Smooth muscle cell (in vitro differentiated cells): ENCODE measurements at regions not wholly inside any gene's neighbourhood (a gene's known extent, or its start where the extent isn't known, plus 50 kb on each side); places are given as distances from the start of the nearest gene placed in this dataset.

Experiments used
- DNase-seq: peaks from one replicate; lab custom pipeline; 2025; ENCODE audit not compliant: unreplicated experiment; lab: John Stamatoyannopoulos, UW
- H2AFZ ChIP-seq: fragments of 200-600 bp; sonication (generic); 2 replicates; pipeline ENCODE4 v1.6.0; 2016; ENCODE audit warnings: antibody characterized with exemption, low read depth, mild to moderate bottlenecking
- H3F3A ChIP-seq: fragments of 200-600 bp; sonication (generic); 2 replicates; pipeline ENCODE4 v1.6.0; 2017; ENCODE audit warnings: antibody characterized with exemption, low read depth
- H3K27ac ChIP-seq: fragments of 200-600 bp; sonication (generic); 2 replicates; pipeline ENCODE4 v1.5.1; 2016; ENCODE audit warnings: low read depth, mild to moderate bottlenecking
- H3K27me3 ChIP-seq: fragments of 200-600 bp; sonication (generic); 2 replicates; pipeline ENCODE4 v1.6.1; 2016; ENCODE audit warnings: low read depth, mild to moderate bottlenecking
- H3K36me3 ChIP-seq: fragments of 200-600 bp; sonication (generic); 2 replicates; pipeline ENCODE4 v1.5.1; 2016; ENCODE audit warnings: low read depth
- H3K4me1 ChIP-seq: fragments of 200-600 bp; sonication (generic); 2 replicates; pipeline ENCODE4 v1.5.1; 2016; ENCODE audit warnings: low read depth
- H3K4me2 ChIP-seq: fragments of 200-600 bp; sonication (generic); 2 replicates; pipeline ENCODE4 v1.6.0; 2016; ENCODE audit warnings: mild to moderate bottlenecking
- H3K4me3 ChIP-seq: fragments of 200-600 bp; sonication (generic); 2 replicates; pipeline ENCODE4 v1.5.1; 2016; ENCODE audit warnings: mild to moderate bottlenecking
- H3K79me2 ChIP-seq: fragments of 200-600 bp; sonication (generic); 2 replicates; pipeline ENCODE4 v1.6.0; 2016; ENCODE audit warnings: low read depth, mild to moderate bottlenecking
- H3K9ac ChIP-seq: fragments of 200-600 bp; sonication (generic); 2 replicates; pipeline ENCODE4 v1.6.0; 2016; ENCODE audit warnings: low read depth
- H3K9me3 ChIP-seq: fragments of 200-600 bp; sonication (generic); replicated peaks from 2 replicates; pipeline ENCODE4 v1.5.1; 2016; ENCODE audit warnings: low read depth
- H4K20me1 ChIP-seq: fragments of 200-600 bp; sonication (generic); 2 replicates; pipeline ENCODE4 v1.6.0; 2016; ENCODE audit warnings: low read depth
- WGBS: methylation state at CpG from one replicate; pipeline ENCODE4 v1.1.7; 2016; ENCODE audit warnings: low lambda C conversion rate; 5-methylcytosine and 5-hydroxymethylcytosine counted together
- TF ChIP-seq, protein P1 (sequence below): fragments of 200-600 bp; sonication (generic); IDR thresholded peaks from 2 replicates; pipeline ENCODE4 v1.5.1; 2017; ENCODE audit warnings: borderline replicate concordance, mild to moderate bottlenecking, antibody characterized with exemption; ENCODE audit not compliant: insufficient read depth, poor library complexity, severe bottlenecking

DNA sequence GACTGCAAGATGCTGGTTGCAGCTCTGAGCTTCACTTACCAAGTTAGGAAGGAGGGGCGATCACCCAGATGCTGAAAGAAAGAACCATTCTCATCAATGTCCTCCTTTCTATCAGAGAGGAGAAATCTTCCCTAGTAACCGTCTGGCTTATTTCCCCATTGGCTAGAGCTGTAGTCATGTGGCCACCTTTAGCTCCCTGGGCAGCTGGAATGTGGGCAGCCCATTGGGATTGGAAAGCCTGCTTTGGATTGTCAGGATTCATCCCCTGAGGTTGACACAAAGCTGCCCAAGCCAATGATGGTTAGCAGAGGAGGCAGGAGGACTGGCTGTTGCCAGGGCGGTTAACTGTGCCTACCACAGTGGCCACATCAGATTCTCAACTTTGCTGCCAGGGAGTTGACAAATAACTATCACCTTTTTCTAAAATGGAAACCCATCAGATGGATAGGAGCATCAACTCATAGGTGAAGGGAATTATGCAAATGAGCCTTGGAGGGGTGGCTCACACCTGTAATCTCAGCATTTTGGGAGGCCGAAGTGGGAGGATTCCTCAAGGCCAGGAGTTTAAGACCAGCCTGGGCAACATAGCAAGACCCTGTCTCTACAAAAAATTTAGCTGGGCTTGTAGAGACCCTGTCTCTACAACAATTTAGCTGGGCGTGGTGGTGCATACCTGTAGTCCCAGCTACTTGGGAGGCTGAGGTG is 206.4 kb upstream of the GALNT17 start:
- H2AFZ ChIP-seq: no peak overlapping the region
- no peak overlapping the region for H3K9ac ChIP-seq
- 94% methylated on average over 5 of the region's 5 CpGs for WGBS
- no peaks in the 10 kb centered on the region for H3K4me1 ChIP-seq
- H3K36me3 ChIP-seq: no peaks in the 10 kb centered on the region
- H3K79me2 ChIP-seq: no peaks in the 10 kb centered on the region
- no peaks in the 10 kb centered on the region for H3K27me3 ChIP-seq
- no peaks in the 10 kb centered on the region for H3K9me3 ChIP-seq
- no peaks in the 10 kb centered on the region for H4K20me1 ChIP-seq
- H3K4me3 ChIP-seq: no peak overlapping the region
- TF ChIP-seq, protein P1, sequence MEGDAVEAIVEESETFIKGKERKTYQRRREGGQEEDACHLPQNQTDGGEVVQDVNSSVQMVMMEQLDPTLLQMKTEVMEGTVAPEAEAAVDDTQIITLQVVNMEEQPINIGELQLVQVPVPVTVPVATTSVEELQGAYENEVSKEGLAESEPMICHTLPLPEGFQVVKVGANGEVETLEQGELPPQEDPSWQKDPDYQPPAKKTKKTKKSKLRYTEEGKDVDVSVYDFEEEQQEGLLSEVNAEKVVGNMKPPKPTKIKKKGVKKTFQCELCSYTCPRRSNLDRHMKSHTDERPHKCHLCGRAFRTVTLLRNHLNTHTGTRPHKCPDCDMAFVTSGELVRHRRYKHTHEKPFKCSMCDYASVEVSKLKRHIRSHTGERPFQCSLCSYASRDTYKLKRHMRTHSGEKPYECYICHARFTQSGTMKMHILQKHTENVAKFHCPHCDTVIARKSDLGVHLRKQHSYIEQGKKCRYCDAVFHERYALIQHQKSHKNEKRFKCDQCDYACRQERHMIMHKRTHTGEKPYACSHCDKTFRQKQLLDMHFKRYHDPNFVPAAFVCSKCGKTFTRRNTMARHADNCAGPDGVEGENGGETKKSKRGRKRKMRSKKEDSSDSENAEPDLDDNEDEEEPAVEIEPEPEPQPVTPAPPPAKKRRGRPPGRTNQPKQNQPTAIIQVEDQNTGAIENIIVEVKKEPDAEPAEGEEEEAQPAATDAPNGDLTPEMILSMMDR: no peak
- H3K4me2 ChIP-seq: no peak overlapping the region
- H3F3A ChIP-seq: no peaks in the 10 kb centered on the region
- DNase-seq: no peak
- no peak overlapping the region for H3K27ac ChIP-seq

DNA sequence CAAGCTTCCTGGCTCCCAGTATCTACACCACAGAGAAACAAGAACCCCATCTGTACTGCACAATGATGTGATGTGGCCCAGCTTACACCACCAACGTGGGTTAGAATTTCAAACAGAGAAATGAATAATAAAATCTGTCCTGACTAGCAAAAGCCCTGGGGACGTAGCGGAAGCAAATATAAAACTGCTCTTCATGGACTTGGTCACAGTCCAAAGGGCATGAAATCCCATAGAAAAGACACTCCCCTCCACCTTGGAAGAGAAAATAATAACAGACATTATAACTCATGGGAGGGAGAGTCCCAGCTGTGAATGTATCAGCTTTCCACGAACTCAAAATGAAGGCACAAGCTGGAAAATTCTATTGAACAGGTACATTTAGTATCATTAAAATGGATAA is 205.3 kb upstream of the GALNT17 start:
- Histone ChIP-seq H4K20me1 (no peaks in the 10 kb centered on the region), H3K9ac (no peak overlapping the region), H3K4me1 (no peaks in the 10 kb centered on the region), H3K4me3 (no peak overlapping the region), H3F3A (no peaks in the 10 kb centered on the region), H3K27ac (no peak overlapping the region), H3K27me3 (no peaks in the 10 kb centered on the region), H3K36me3 (no peaks in the 10 kb centered on the region), H3K9me3 (no peaks in the 10 kb centered on the region), H3K79me2 (no peaks in the 10 kb centered on the region), H3K4me2 (no peak overlapping the region), H2AFZ (no peak overlapping the region)
- WGBS: 90% methylated on average over 4 of the region's 4 CpGs
- TF ChIP-seq, protein P1: no peak
- DNase-seq: no peak

DNA sequence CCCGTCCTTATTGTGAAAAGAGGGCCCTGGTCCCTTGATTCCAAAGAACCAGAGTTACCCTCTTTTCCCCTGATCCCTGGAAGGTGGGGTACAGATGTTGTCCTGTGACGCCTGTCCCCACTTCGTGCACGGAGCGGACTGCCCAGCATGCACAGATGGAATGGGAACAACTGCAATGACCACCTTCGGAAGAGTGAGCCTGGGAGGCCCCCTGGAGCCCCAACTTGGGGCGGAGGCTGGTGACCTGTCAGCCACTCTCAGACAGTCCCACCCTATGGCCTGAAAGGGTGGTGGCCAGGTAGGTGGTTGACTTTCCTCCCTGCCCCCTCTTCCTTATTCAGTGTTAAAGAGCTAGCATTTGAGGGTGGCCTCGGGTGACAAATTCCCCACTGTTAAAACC is 196.6 kb upstream of the GALNT17 start:
- DNase-seq: no peak

More for the DNA sequence above, 196.6 kb upstream of the GALNT17 start:
- WGBS: 91% methylated on average over 8 of the region's 8 CpGs
- H3F3A ChIP-seq: no peaks in the 10 kb centered on the region
- no peaks in the 10 kb centered on the region for H3K36me3 ChIP-seq
- H3K27me3 ChIP-seq: no peaks in the 10 kb centered on the region
- no peak overlapping the region for H3K27ac ChIP-seq
- no peaks in the 10 kb centered on the region for H3K4me1 ChIP-seq
- H2AFZ ChIP-seq: no peak overlapping the region
- H3K4me3 ChIP-seq: no peak overlapping the region
- H3K79me2 ChIP-seq: no peaks in the 10 kb centered on the region
- no peak overlapping the region for H3K9ac ChIP-seq
- H3K9me3 ChIP-seq: no peaks in the 10 kb centered on the region
- no peak overlapping the region for H3K4me2 ChIP-seq
- TF ChIP-seq, protein P1: no peak
- no peaks in the 10 kb centered on the region for H4K20me1 ChIP-seq
